GM12875 (cell line): ENCODE measurements at regions not wholly inside any gene's neighbourhood (a gene's known extent, or its start where the extent isn't known, plus 50 kb on each side); places are given as distances from the start of the nearest gene placed in this dataset.

Experiments used
- H3K4me3 ChIP-seq: one replicate; pipeline ENCODE4 v1.5.1; 2011; ENCODE audit warnings: low read depth, low read length, control low read depth
- CTCF ChIP-seq: IDR thresholded peaks from 2 replicates; pipeline ENCODE4 v1.5.1; 2011; ENCODE audit warnings: low read depth, mild to moderate bottlenecking, control low read depth, inconsistent platforms, low read length, moderate library complexity, borderline replicate concordance; ENCODE audit not compliant: insufficient read depth

- H3K4me3 ChIP-seq = no peak overlapping the region
- no peak for TF ChIP-seq CTCF
Measured at GRCh38 chr2:116692988-116693387, 1121.5 kb upstream of the DDX18 start.

- no peak overlapping the region for H3K4me3 ChIP-seq
- no peak for TF ChIP-seq CTCF
Measured at GRCh38 chr2:116696223-116696622, 1118.3 kb upstream of the DDX18 start.

GRCh38 chr2:116696903-116697302 lies 1117.6 kb upstream of the DDX18 start:
- no peak overlapping the region for H3K4me3 ChIP-seq
- TF ChIP-seq CTCF = no peak

- no peak overlapping the region for H3K4me3 ChIP-seq
- no peak for TF ChIP-seq CTCF
Measured at GRCh38 chr2:116706396-116706795, 1108.1 kb upstream of the DDX18 start.

- TF ChIP-seq CTCF = no peak
- no peak overlapping the region for H3K4me3 ChIP-seq
Measured at GRCh38 chr2:116716038-116716437, 1098.5 kb upstream of the DDX18 start.

GRCh38 chr2:116716444-116716843 lies 1098.0 kb upstream of the DDX18 start:
- H3K4me3 ChIP-seq = no peak overlapping the region
- no peak for TF ChIP-seq CTCF

GRCh38 chr2:116717832-116718231 lies 1096.7 kb upstream of the DDX18 start:
- H3K4me3 ChIP-seq = no peak overlapping the region
- no peak for TF ChIP-seq CTCF
